ENCODE measurements at regions not wholly inside any gene's neighbourhood (a gene's known extent, or its start where the extent isn't known, plus 50 kb on each side); places are given as distances from the start of the nearest gene placed in this dataset.
"Not testable (repeated sequence)": the region's sequence is repeated elsewhere in the genome, so short reads cannot be mapped to it uniquely, and the experiment has no call there.

DNA sequence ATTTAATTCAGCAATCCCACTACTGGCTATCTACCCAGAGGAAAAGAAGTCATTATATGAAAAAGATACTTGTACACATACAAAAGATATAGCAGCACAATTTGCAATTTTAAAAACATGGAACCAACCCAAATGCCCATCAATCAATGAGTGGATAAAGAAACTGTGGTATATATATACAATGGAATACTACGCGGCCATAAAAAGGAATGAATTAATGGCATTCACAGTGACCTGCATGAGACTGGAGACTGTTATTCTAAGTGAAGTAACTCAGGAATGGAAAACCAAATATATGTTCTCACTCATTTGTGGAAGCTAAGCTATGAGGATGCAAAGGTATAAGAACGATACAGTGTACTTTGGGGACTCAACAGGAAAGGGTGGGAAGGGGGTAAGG lies 102.8 kb upstream of the KCNMA1 start:
- in situ Hi-C loops (cut with MboI; ENCODE audit: low pct_unique_long_range_greater_than_20kb, low sequenced_read_pairs, unreplicated experiment); DNase-seq (ENCODE audit: low spot score): not testable (repeated sequence)

DNA sequence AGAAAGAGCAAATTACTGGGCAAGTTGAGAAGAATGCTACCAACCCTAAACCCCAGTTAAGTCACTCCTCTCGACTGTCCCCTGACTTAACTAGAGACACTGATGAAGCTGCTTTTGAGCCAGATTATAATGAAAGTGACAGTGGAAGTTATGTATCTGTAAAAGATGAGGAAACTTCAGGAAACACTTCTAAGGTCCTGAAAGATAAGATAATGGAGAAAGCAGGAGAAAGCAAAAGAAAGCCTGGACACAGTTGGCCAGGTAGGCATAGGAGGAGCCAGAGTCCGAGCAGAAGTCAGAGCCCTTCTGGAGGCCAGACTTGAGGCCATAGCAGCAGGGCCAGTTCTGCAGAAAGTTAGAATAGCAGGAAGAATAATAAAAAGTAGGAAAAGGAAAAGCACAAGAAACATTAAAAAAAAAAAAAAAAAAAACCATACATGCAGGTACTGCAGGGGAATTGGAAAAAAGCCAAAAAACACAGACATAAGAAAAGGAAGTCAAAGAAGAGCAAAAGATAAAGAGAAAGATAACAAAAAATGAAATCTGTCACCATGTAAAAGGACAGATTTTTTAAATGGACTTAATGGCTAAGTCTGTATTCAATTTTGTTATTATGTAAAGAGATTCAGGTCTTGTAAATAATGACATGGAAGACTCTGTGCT lies 101.0 kb upstream of the KCNMA1 start:
- no peak for DNase-seq (ENCODE audit: low spot score)
- TF ChIP-seq, protein P1, sequence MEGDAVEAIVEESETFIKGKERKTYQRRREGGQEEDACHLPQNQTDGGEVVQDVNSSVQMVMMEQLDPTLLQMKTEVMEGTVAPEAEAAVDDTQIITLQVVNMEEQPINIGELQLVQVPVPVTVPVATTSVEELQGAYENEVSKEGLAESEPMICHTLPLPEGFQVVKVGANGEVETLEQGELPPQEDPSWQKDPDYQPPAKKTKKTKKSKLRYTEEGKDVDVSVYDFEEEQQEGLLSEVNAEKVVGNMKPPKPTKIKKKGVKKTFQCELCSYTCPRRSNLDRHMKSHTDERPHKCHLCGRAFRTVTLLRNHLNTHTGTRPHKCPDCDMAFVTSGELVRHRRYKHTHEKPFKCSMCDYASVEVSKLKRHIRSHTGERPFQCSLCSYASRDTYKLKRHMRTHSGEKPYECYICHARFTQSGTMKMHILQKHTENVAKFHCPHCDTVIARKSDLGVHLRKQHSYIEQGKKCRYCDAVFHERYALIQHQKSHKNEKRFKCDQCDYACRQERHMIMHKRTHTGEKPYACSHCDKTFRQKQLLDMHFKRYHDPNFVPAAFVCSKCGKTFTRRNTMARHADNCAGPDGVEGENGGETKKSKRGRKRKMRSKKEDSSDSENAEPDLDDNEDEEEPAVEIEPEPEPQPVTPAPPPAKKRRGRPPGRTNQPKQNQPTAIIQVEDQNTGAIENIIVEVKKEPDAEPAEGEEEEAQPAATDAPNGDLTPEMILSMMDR (IDR thresholded peaks at IDR 0.05; ENCODE audit: extremely low read depth, insufficient read depth, missing control alignments), result no peak
- in situ Hi-C loops (cut with MboI; ENCODE audit: low pct_unique_long_range_greater_than_20kb, low sequenced_read_pairs, unreplicated experiment), result no loop called here

DNA sequence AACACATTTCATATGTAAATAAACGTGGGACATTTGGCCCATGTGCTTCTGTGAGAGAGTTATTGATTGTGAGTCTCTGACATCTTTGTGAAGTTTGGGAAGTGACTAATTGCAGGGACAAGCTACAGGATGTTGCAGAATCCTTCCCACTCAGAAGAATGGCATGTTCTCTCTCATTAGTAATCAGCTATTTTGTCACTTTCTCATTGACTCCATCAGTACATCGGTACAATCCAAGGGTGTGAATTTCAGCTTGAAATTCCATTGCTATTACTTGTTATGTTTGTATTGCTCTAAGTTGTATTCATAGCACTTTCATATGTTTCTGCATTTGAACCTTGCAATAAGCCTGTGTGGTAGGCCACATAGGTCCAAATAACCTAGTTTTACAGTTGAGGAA lies 100.0 kb upstream of the KCNMA1 start:
- DNase-seq (ENCODE audit: low spot score), result no peak
- TF ChIP-seq, protein P1 (IDR thresholded peaks at IDR 0.05; ENCODE audit: extremely low read depth, insufficient read depth, missing control alignments), result no peak
- in situ Hi-C loops (cut with MboI; ENCODE audit: low pct_unique_long_range_greater_than_20kb, low sequenced_read_pairs, unreplicated experiment), result no loop called here

DNA sequence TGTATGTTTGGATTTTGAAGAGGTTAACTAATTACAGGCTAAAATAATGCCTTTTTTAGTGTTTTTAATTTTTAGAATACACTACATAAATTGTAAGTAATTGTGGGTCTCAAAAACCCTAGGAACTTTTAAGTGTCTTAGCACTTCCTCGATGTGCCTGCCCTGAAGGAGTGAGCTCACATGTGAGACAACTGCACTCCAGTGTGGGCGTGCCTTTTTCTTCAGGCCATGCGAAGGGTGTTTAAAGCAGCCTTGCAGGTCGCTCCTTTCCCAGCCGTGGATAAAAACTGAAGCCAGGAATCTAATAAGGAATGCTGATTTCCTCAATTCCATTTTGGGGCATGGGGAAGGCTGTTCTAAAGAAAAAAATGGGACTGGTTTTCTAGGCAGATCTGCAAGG lies 97.5 kb upstream of the KCNMA1 start:
- DNase-seq (ENCODE audit: low spot score); in situ Hi-C loops (cut with MboI; ENCODE audit: low pct_unique_long_range_greater_than_20kb, low sequenced_read_pairs, unreplicated experiment): not testable (repeated sequence)

DNA sequence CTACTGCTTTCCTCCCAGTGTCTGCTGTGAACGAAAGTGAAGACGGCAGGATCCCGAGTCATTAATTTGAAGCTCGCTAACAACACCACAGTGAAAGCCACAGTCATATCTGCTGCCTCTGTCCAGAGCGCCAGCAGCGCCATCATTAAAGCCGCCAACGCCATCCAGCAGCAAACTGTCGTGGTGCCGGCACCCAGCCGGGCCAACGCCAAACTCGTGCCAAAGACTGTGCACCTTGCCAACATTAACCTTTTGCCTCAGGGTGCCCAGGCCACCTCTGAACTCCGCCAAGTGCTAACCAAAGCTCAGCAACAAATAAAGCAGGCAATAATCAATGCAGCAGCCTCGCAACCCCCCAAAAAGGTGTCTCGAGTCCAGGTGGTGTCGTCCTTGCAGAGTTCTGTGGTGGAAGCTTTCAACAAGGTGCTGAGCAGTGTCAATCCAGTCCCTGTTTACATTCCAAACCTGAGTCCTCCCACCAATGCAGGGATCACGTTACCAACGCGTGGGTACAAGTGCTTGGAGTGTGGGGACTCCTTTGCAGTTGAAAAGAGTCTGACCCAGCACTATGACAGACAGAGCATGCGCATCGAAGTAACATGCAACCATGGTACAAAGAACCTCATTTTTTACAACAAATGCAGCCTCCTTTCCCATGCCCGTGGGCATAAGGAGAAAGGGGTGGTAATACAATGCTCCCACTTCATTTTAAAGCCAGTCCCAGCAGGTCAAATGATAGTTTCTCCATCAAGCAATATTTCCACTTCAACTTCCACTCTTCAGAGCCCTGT lies 94.8 kb upstream of the KCNMA1 start:
- in situ Hi-C loops (cut with MboI; ENCODE audit: low pct_unique_long_range_greater_than_20kb, low sequenced_read_pairs, unreplicated experiment), result no loop called here
- DNase-seq (ENCODE audit: low spot score), result no peak
- TF ChIP-seq, protein P1 (IDR thresholded peaks at IDR 0.05; ENCODE audit: extremely low read depth, insufficient read depth, missing control alignments), result no peak

DNA sequence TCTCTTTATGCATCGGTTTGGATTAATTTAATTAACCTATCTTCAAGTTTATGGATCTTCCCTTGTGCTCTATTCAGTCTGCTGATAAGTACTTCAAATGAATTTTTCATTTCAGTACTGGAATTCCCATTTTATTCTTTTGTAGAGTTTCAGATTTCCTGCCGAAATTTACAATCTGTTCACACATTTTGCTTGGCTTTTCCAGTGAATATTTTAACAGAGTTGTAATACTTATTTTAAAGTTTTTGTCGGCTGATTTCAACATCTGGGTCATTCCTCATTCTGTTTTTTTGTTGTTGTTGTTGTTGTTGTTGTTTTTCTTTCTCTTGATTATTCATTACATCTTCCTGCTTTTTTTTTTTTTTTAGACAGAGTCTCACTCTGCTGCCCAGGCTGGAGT lies 89.9 kb upstream of the KCNMA1 start:
- in situ Hi-C loops (cut with MboI; ENCODE audit: low pct_unique_long_range_greater_than_20kb, low sequenced_read_pairs, unreplicated experiment), result no loop called here
- TF ChIP-seq, protein P1 (IDR thresholded peaks at IDR 0.05; ENCODE audit: extremely low read depth, insufficient read depth, missing control alignments), result no peak
- DNase-seq (ENCODE audit: low spot score), result no peak

DNA sequence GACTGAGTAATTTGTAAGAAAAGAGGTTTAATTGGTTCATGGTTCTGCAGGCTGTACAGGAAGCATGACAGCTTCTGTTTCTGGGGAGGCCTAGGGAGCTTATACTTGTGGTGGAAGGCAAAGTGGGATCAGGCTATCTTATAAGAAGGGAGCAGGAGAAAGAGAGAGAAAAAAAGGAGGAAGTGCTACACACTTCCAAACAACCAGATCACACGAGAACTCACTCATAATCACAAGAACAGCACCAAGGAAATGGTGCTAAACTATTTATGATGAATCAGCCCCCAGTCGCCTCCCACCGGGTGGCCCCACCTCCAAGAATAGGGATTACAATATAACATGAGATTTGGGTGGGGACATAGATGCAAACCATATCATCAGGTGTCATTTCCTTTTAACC lies 89.1 kb upstream of the KCNMA1 start:
- in situ Hi-C loops (cut with MboI; ENCODE audit: low pct_unique_long_range_greater_than_20kb, low sequenced_read_pairs, unreplicated experiment), result no loop called here
- no peak for DNase-seq (ENCODE audit: low spot score)
- TF ChIP-seq, protein P1 (IDR thresholded peaks at IDR 0.05; ENCODE audit: extremely low read depth, insufficient read depth, missing control alignments), result no peak
